HG03378 (cell line): ENCODE measurements at regions not wholly inside any gene's neighbourhood (a gene's known extent, or its start where the extent isn't known, plus 50 kb on each side); places are given as distances from the start of the nearest gene placed in this dataset.
"Not testable (repeated sequence)": the region's sequence is repeated elsewhere in the genome, so short reads cannot be mapped to it uniquely, and the experiment has no call there.

Source experiments
- ATAC-seq: cut with Tn5 transposase; IDR thresholded peaks from one replicate; pipeline ENCODE4 v1.9.1; 2021; ENCODE audit warnings: mild to moderate bottlenecking, moderate library complexity; ENCODE audit not compliant: unreplicated experiment

GRCh38 chr5:109989161-109989560 is 299.4 kb downstream of the MAN2A1 start:
- ATAC-seq: no peak

- ATAC-seq: no peak
Observed at GRCh38 chr5:109989994-109990722, 300.4 kb downstream of the MAN2A1 start.

DNA sequence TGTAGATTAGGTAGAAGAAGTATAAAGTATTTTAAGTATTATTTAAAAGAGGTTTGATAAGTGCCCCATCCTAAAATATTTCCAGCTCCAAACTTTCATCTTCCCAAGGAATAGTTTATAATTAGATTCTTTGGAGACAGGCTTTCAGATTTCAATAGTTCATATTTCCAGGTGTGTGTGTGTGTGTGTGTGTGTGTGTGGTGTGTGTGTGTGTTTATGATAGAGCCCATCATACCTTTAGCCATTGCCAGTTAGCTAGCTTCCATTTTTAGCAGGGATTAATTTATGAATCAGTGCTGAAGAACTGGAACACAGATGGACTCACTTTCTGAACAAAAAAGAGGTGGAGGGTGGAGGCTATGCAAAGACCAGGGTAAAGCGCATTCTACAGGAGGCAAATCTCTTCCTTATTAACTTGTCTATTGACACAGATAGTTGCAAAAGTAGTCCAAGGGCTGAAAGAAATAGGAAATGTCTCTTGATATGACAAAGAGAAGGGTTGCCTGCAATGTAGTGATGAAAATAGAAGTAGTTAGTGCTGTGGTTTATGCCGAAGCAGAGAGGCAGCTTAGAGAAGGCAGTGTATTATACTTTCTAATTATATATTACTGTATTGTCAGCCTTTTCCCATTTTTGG is 301.1 kb downstream of the MAN2A1 start:
- ATAC-seq: no peak

- ATAC-seq: no peak
Observed at GRCh38 chr5:109992264-109992915, 302.7 kb downstream of the MAN2A1 start.

DNA sequence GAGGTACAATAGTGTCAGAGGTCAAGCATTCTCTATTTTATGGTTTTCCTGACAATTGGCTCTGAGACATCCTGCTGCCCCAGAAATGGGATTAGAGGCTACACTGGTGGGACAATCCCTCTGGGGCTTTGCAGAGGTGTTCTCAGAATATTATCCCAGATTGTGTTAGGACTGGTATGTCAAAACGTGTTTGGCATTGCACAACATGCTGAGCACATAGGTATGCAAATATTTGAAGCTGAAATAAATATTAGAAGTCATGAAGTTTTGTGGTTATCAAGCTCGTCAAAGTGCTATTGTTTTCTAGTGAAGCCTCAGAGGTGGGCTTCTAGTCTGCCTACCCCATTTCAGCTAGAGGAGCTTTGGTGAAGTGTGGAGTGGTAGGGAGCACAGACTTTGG is 304.4 kb downstream of the MAN2A1 start:
- no peak for ATAC-seq

GRCh38 chr5:109996246-109996645 is 306.5 kb downstream of the MAN2A1 start:
- ATAC-seq: no peak

GRCh38 chr5:109997161-109997560 is 307.4 kb downstream of the MAN2A1 start:
- ATAC-seq: no peak

GRCh38 chr5:109998208-109998607 is 308.5 kb downstream of the MAN2A1 start:
- ATAC-seq: no peak

DNA sequence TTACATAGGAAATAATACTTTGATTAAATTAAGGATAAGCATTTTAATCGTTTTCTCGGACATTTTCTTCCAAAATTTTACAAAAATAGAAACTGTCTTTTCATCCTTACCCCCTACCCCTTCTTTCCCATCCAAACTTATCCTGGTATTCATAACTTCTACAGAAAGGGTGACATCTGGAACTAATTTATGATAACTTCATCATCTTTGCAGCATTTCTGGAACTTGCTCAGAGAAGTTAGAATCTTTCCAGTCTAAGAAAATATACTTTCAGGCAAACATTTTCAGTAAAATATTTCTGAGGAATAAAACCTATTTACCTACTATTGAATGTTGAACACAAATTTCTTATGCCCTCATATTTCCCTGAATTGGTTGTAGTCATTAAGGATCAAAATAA is 309.0 kb downstream of the MAN2A1 start:
- no peak for ATAC-seq

DNA sequence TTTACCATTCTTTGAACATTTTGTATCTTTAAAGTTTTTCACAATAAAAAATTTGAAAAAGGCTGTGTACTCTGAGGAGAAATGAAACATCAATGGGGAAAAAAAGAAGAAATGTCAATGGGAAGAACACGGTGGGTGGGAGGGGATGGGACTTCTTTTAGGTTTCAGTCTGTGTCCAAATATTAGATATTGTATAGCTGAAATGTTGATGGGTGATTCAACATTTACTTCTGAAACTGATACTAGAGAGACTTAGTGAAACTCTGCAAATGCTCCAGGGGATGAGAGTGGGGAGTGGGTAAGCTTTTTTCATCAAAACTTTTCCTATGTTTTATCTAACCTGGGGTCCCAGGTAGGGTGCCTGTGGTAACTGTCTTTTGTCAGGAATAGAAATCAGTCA is 311.9 kb downstream of the MAN2A1 start:
- no peak for ATAC-seq

- no peak for ATAC-seq
Observed at GRCh38 chr5:110002652-110003051, 312.9 kb downstream of the MAN2A1 start.

GRCh38 chr5:110005907-110006562 is 316.3 kb downstream of the MAN2A1 start:
- not testable (repeated sequence) for ATAC-seq

DNA sequence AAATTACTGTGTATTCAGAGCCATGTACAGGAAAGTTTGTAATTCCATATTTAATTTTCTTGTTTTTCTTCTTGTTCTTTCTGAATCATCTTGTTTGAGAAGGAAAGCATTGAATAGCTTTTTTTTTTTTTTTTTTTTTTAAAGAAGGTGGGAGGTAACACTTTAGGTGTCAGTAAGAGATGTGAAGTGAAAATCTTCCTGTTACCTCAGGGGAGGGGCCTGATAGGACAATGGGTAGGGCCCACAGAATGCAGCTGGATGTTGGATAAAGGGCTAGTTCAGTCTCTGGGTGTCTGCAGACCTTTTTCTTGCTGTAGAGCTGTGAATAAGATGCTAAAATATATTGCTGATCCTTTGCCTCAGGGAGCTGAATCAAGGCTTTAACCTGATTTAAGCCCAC is 317.4 kb downstream of the MAN2A1 start:
- ATAC-seq: no peak

DNA sequence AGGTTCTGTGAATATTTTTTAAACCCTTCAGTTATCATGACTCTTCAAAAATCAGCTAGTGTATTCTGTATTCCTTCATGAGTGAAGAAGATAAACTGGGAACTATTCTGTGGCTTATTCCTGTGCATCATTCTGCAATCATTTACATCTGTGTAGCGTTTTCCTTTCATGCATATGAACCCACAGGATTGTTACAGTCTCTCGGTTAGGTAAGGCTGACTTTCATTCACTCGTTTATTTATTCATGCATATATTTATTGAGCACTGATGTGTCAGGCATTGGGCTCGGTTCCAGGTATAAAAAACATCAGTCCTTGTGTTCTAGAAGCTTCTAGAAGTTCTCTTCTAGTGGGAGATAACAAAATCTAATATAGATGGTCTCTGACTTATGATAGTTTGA is 318.4 kb downstream of the MAN2A1 start:
- no peak for ATAC-seq

- ATAC-seq: no peak
Observed at GRCh38 chr5:110012145-110012544, 322.4 kb downstream of the MAN2A1 start.

DNA sequence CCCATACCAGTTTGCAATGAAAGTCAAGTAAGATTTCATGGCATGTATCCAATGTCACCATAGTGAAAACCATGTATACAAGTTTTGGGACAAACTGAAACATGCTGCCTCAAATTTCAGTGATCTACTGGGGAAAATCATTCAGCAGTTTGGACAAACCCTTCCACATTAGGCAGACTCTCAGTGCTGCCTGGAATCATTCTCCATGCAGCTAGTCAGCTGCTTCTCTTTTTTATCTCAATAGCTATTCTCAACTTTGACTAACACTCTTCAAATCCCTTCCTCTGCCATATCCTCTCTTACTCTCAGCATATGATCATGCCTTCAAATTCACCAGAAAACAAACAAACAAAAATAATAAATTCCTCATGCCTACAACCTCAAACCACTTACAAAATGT is 323.3 kb downstream of the MAN2A1 start:
- ATAC-seq: no peak

DNA sequence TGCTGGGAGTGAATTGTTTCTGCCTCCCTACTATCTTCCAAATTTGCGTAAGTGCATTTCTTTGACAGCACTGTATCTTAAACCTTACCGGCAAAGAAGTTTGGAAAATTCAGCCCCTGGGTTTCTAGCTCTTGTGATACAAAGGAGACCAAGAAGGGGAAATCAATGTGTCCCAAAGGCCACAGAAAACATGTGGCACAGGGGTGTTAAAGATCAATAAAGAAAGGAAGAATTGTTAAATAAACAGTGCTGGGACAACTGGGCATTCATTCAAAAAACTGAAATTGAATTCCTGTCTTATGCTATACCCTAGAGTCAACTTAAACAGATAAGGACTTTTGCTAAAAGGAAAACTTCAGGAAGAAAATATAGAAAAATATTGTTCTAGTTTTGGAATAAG is 328.1 kb downstream of the MAN2A1 start:
- ATAC-seq: no peak

- ATAC-seq: no peak
Observed at GRCh38 chr5:110018509-110018908, 328.8 kb downstream of the MAN2A1 start.

GRCh38 chr5:110019119-110019518 is 329.4 kb downstream of the MAN2A1 start:
- no peak for ATAC-seq

GRCh38 chr5:110019780-110020179 is 330.1 kb downstream of the MAN2A1 start:
- ATAC-seq: no peak

- no peak for ATAC-seq
Observed at GRCh38 chr5:110021251-110021650, 331.5 kb downstream of the MAN2A1 start.

DNA sequence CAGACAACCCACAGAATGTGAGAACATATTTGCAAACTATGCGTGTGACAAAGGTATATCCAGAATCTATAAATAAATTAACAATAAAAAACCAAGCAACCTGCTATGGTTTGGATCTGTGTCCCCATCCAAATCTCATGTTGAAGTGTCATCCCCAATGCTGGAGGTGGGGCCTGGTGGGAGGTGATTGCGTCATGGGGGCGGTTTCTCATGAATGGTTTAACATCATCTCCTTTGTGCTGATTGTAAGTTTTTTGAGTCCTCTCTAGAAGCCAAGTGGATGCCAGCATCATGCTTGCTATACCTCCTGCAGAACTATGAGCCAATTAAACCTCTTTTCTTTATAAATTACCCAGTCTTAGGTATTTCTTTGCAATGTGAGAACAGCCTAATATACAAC is 335.4 kb downstream of the MAN2A1 start:
- ATAC-seq: no peak
